GM18867 (cell line): ENCODE measurements at regions not wholly inside any gene's neighbourhood (a gene's known extent, or its start where the extent isn't known, plus 50 kb on each side); places are given as distances from the start of the nearest gene placed in this dataset.

Experiments
- ATAC-seq: cut with Tn5 transposase; IDR thresholded peaks from one replicate; pipeline ENCODE4 v1.9.1; 2021; ENCODE audit warnings: mild to moderate bottlenecking, moderate library complexity; ENCODE audit not compliant: unreplicated experiment

DNA sequence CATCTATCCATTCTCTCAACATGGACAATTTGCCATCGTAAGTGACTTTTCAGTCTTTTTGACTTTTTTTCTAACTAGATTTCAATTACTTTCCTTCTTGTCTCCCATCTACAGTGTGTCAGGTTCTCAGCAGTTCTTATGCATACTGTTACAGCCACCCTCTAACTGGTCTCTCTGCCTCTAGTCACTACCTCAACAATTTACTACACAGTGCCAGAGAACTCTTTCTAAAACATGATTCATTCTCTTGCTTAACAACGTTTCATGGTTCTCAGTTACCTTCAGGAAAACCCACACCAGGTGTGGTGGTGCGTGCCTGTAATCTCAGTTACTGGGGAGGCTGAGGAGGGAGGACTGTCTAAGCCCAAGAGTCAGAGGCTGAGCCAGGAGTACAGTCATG, 95.4 kb downstream of the DIPK2A start:
- no peak for ATAC-seq

DNA sequence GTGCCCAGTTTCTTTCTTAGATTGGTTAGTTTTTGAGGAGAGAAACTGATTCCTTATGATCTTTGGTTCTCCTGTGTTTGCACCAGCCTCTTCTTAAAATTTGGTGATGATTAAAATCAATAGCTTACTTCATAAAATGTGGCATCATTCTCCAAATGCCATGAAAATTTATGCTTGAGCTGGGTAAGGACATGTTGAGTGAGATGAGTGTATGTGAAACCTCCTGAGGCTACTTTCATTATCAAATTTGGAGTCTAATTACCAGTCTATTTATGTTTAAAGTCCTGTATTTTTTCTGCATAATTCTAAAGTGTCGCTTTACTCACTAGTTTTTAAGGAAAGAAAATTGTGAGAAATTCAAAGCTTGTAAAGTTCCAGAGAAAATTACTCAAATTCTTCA, 102.1 kb downstream of the DIPK2A start:
- no peak for ATAC-seq

DNA sequence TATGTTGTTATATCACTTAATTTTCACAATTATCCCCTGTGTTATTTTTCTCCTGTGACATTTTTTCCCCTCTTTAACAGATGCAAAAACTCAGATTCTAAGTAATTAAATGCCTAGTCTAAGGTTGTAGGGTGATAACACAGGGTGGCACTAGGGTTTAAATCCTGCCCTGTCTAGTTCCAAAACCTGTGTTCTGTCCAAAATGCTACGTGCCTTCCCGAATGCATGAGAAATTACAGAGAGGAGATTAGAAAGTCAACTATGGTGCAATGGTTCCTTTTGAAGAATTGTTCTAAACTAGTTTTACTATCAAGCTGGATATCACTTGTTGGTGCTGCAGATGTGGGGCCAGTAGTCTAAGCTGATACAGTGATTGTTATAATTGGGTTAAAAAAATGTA, 108.0 kb downstream of the DIPK2A start:
- no peak for ATAC-seq

DNA sequence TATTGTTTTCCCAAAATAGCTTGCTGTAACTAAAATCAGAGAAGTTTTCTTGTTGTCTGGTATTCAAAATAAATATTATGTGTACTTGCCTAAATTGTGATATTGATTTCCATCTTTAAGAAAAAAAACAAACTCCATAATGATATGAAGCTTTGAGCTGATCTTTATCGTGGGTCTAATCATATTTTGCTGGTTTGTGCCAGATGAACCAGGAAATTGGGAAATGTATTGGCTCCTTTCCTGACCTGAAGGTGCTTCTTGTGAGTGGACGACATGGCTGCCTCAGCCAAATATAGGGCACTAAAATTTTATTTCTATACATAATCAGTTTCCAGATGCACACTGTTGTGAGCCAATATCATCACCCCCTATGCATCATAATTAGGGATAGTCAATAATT, 113.3 kb downstream of the DIPK2A start:
- no peak for ATAC-seq

DNA sequence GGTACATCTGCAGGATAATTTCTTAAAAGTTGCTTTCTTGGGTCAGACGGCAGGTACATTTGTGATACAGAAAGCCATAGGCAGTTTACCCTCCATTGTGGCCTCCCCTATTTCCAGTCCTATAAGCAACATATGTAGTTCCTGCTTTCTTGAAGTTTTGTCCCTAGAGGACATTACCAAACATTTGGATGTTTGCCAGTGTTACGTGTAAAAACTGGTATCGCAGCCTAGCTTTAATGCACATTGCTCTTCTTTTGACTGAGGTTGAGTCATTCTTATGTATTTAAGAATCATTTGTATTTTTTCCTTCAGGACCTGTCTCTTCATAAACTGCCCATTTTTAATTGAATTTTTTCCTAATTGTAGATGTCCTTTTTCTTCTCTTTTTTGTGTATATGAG, 114.3 kb downstream of the DIPK2A start:
- ATAC-seq: no peak

DNA sequence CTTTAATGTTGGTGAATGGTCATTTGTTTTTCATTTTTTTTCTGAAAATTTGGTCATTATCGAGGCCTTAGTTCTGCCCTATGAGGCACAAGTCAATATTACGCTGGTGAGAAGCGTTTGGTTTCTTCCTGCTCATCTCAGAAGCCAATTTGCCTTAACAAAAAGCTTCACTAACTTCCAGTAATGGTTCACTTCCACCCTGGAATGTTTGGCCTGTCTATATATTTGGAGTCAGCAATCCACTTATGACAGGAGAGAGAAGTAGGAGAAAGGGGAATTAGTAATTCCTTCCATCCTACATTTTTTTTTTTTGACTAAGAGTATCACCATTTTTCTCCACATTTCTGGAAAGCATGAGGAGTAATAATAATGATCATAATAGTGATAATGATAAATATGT, 124.4 kb downstream of the DIPK2A start:
- ATAC-seq: no peak

DNA sequence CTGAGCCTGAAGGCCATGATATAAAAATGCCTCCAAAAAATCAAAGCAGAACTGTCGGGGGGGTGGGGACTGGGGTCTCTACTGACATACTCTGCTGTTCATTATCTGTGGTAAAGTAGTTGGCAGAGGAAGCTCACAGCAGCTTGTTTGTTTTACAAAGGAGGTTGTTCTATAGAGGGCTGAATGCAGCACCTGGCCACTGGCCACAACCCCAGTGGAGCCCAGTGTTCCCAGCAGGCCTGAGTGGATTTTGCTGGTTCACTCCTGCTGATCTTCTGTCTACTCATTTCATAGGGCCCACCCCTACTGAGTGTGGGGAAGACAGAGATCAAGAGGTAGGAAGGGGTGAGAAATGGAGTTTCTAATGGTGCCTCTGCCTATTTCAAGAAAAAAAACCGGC, 125.5 kb downstream of the DIPK2A start:
- ATAC-seq: no peak

DNA sequence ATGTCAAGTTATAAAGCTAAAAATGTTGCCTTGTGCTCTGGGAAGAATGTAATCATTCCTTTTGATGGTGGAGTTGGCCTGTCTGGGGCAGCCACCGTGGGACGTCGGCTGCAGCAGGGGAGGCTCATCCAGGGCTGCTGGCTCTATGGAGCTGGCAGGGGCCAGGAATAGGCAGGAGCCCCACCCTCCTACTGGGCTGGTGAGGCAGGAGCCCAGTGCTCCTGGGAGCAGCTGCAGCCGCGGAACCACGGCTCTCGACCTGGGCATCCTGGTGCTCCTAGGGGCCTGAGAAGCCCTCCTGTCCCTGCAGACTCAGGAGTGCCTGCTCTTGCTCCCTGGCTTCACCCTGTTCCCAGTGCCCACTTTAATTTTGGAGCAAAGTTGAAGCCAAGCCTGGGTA, 127.1 kb downstream of the DIPK2A start:
- ATAC-seq: no peak

DNA sequence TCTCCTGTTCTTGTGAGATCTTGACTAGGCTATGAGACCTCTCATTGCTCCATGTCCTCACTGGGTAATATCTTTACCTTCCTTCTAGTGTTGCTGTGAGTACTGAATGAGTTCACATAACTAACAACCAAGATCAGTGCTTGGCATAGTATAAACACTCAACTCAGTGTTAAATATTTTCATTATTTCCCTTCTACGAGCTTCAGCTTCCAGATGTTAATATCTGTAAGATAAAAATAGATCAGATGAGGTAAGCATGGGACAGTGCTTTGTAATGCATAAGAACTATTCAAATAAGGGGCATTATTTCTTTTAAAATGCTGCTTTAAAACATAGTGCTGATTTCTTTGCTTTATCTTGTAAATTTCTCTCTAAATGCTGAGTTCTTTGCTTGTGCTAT, 130.8 kb downstream of the DIPK2A start:
- no peak for ATAC-seq

DNA sequence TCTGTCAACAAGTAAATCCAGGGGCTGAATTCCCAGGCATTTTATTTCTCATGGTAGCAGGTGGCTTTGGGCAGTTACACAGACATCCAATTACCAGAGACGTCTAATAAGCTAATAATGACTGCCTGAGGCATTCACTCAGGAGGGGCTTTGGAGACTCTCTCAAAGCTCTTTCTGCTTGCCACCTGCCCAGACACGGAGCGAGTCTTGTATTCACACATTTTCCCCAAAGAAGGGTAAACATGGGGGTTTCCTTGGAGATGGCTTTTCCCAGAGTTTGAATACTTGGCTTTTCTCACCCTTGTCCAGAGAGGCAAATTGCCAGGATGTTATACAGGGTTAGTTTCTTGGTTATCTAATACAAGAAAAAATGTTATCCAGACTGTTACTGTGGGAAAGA, 132.6 kb downstream of the DIPK2A start:
- no peak for ATAC-seq

DNA sequence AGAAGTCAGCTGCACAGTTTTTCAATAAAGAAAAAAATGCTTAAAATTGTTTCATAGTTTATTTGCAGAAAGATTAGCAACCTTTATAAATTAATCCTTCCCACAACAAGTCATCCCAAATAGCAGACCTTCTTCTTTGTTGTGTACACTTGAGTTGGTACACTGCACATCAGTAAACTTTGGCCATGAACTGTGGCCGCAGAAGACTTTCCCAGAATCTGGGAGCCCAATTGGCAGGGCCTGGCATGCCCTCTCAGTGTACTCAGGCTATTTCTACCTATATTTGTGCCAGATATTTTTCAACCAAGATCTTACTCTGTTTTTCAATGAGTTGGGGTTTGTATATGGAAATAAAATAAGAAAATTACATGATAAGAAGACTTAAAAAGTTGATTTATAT, 133.1 kb downstream of the DIPK2A start:
- no peak for ATAC-seq

DNA sequence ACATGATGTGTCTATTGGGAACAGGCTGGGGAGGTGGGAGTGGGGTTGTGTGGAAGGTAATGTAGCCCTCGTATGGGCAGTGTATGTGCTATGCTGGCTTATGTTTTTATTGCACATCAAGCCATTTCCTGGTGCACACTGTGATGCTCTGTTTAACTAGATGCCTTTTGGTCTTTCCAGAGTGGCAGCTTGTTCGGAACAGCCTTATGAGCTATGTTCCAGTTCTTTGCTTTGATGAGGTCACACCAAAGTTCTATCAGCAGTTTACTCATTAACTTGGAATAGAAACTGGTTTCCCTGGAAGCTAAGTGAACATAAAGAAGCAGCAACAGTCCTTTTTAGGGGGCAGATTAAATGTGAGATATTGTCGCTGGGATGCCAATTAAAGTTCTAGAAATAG, 133.9 kb downstream of the DIPK2A start:
- ATAC-seq: no peak

DNA sequence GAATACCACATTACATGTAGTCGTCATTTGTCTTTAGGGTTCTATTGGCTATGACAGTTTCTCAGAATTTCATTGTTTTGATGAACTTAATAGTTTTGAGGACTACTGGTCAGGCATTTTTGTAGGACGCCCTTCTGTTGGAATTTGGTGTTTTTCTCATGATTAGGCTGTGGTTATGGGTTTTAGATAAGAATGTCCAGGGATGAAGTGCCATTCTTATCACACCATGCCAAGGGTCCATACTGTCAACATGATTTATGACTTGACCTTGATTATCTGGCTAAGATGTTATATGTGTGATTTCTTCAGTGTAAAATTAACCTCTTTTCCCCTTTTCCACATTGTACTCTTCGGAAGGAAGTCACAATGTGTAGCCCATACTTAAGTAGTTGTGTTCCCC, 135.3 kb downstream of the DIPK2A start:
- no peak for ATAC-seq

DNA sequence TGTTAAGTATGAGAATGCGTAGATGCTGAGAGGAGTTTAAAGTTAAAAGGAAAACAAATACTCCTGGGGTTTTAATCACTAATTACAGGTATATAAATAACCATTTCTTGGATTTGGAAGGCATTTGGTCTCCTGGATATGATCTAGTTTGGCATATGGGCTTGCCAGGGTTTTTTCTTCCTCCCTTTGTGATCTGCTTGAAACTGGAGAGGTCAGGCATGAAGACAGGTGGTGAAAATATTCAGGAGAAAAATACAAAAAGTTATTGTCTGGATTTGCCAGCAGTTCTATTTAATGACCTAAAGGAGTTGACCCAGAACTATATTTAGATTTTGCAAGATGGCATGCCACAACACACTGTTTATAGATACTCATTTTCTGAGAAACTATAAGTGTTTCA, 136.3 kb downstream of the DIPK2A start:
- ATAC-seq: no peak

DNA sequence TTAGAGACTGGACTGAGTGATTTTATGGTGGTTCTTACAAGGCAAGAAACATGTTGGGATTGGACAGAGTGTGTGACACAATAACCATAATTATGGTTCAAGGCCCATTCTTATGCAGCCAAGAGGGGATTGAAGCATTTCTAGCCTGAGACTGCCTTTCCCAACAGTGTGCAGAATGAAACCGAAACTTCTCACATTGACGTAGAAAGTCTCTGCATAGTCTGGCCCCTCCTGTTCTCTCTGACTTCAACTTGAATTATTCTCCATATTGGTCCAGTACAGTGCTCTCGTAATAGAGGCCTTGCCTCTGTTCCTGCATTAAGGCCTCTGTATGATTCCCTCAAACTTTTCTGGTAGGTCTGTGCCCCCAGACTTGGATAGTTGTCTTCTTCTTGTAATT, 138.3 kb downstream of the DIPK2A start:
- ATAC-seq: peak; percentile 95

DNA sequence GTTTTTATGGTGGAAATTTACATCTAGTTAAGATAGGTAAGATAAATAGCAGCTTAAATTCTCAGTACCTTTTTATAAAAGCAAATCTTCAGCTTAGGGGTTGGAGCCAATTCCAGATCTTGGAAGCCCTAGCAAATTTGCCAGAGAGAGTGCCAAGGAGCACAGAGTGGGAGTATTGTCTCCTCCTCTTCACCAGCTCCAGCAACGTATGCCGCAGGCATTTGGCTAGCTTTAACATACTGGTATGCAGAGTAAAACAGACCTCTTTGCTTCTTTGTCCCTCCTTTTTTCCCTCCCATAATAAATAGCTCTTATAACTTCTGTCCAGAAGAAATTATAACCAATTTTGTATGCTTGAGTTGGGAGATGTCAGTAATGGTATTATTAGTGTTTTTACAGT, 140.4 kb downstream of the DIPK2A start:
- no peak for ATAC-seq

DNA sequence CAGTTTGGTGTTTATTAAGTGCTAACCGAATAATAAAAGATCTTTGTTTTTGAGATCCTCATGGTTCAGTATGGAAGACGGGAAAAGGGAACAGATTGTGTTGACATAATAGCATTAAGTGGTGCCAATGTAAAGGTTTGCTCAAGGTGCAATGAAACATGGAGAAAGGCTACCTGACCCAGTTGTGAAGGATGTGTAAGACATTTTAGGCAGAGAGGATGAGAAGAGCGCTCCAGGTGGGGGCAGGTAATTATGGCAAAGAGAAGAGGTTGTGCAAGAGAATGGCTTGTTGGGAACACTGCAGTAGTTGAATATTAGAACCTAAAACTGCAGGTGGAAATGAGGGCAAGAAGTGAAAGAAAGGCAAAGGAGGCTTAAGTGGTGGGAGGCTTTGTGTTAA, 140.8 kb downstream of the DIPK2A start:
- no peak for ATAC-seq

DNA sequence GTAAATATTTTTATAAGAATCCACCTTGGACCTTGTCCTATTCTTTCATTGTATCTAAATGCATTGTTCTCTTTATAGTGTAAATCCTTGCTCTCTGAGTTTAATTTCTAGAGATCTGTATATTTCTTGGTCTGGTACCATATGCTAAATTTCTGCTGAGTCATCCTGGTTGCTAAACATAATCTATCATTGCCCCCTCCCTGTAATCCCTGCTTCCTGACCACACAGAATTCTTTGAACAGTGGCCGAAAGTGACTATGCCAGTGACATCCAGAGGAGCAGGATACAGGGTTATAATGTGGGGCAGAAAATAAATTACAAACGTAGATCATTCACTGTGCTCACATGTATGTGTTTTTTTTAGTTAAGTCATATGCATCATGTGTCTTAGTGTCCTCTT, 143.1 kb downstream of the DIPK2A start:
- ATAC-seq: no peak

DNA sequence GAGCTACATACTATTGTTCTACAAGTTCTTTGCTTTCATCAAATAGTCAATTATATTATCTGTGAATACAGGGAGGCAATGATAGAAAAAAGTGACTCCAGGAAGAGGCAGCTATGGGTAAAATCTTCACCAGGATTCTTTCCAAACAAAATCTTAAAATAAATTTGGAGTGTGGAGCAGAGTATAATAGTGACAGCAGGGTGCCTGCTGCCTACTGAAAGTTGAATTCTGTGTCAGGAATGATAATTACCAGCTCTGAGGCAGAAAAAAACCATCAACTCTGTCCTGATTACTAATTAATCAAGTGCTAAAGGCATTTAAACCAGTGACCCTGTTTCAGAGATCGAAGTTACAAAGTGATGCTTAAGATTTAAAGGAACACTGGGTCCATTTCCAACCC, 148.0 kb downstream of the DIPK2A start:
- no peak for ATAC-seq

DNA sequence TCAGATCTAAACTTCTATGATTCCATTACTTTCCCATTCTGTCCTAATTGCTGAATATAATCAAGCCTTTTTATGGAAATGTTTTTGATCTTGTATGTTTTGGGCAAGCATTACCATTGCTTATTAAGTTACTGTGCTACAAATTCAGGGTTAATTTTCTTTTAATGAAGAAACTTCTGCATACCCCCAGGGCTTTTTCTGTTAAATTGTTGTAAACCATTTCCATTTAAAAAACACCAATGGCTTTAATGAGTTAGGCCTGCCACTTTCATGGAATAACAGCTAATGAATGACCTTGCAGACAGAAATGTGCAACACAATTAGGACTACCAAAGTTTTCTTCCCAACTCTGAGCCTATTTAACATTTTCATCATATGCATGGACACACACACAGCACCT, 150.0 kb downstream of the DIPK2A start:
- ATAC-seq: no peak

DNA sequence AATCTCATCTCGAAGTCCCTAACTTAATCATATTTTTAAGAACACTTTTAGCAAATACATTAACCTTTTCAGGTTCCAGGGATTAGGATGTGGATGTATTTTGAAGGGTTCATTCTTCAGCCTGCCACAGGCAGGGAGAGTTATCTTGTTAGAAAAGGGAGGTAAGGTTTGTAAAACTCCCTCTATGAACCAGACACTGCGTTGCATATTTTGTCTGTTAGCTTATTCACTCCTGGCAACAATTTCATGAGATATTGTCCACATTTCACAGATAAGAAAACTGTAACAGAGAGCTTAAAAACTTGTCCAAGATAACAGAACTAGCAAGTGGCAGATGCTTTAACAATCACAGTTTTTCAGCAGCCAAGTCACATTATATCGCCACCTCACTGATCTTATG, 155.4 kb downstream of the DIPK2A start:
- ATAC-seq: no peak

DNA sequence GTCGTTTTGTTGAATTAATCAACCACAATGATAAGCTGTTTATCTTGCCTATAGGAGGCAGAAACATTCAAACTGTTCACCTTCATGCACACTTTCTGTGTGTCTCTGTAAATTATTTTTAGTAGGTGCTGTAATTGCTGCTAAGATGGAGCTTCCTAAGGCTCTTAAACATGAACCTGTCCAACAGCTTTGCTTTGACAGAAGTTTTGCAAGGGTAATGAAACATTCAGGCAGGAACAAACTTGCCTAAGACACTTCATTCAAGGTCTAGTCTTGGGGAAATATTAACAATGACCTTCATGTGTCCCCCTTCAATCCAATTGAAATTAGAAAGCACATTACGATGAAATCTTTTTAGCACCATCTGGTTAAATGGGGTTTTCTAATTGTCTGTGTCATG, 156.1 kb downstream of the DIPK2A start:
- ATAC-seq: no peak

DNA sequence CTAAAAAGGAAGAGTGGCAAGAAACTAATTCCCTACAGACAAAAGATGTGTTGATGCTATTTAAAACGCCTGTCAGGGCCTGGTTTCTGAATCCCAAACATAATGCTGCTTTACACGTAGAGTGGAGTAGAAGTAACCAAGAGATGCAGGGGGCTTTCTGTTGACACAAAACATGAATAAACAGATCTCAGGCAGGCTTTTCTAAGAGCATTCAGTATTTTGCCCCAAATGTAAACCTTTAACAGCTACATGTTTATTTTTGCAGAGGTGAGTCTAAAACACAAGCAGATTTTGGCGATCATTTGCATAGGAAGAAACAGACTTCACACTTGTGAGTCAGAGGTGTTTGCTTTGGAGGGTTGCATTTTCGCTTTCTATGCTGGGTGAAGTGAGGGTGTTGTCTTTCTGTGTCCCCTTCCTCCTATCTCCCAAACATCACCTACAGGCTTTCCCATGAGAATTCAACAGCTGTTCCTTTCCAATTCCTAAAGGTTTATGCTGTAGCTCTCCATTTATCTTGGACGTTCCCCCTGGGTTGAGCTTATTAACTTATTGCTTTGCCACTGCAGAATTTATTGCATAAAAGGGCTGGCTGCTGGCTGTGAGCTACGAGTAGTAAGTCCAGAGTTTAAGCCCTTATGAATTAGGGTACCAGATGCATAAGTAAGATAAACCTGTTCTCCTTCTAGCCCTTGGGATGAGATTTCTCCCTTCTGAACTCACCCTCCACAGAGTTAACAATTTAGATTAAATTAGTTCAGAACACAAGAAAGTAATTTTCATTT, 156.7 kb downstream of the DIPK2A start:
- ATAC-seq: peak; percentile 99
